Activated CD8-positive, alpha-beta T cell treated with anti-CD3 and anti-CD28 coated beads, Interleukin-2, amount 10 ng/mL, durations not matched to agents 7 days and 5 days (primary cell): ENCODE measurements at regions not wholly inside any gene's neighbourhood (a gene's known extent, or its start where the extent isn't known, plus 50 kb on each side); places are given as distances from the start of the nearest gene placed in this dataset.

Experiments used
- ATAC-seq: fragments of 150-1000 bp; cut with Tn5 transposase; one replicate; pipeline ENCODE4 v1.10.0; 2021; ENCODE audit warnings: moderate library complexity
- CTCF ChIA-PET: fragments of 350-600 bp; sonication (Branson Sonifier 250); formaldehyde crosslinking; loops from one replicate; lab custom pipeline; 2021; ENCODE audit warnings: antibody characterized with exemption; lab: Charles Lee
- POLR2A ChIA-PET: fragments of 350-600 bp; sonication (Branson Sonifier 250); formaldehyde crosslinking; loops from one replicate; lab custom pipeline; 2021; ENCODE audit warnings: antibody characterized with exemption; lab: Charles Lee
- DNase-seq: peaks from one replicate; pipeline ENCODE4 v3.0.0-alpha.2; 2020
- H3K27ac Mint-ChIP-seq: one replicate; pipeline ENCODE4 v1.8.0; 2021; ENCODE audit warnings: mild to moderate bottlenecking, mixed read lengths
- H3K27me3 Mint-ChIP-seq: one replicate; pipeline ENCODE4 v1.8.0; 2021; ENCODE audit warnings: low read depth, mixed read lengths
- H3K36me3 Mint-ChIP-seq: one replicate; pipeline ENCODE4 v1.8.0; 2021; ENCODE audit warnings: low read depth, mixed read lengths
- H3K4me1 Mint-ChIP-seq: one replicate; pipeline ENCODE4 v1.8.0; 2021; ENCODE audit warnings: low read depth, mixed read lengths
- H3K4me3 Mint-ChIP-seq: one replicate; pipeline ENCODE4 v1.8.0; 2021; ENCODE audit warnings: mild to moderate bottlenecking, mixed read lengths
- H3K9me3 Mint-ChIP-seq: one replicate; pipeline ENCODE4 v1.8.0; 2022; ENCODE audit warnings: mixed read lengths; ENCODE audit not compliant: insufficient read depth

DNA sequence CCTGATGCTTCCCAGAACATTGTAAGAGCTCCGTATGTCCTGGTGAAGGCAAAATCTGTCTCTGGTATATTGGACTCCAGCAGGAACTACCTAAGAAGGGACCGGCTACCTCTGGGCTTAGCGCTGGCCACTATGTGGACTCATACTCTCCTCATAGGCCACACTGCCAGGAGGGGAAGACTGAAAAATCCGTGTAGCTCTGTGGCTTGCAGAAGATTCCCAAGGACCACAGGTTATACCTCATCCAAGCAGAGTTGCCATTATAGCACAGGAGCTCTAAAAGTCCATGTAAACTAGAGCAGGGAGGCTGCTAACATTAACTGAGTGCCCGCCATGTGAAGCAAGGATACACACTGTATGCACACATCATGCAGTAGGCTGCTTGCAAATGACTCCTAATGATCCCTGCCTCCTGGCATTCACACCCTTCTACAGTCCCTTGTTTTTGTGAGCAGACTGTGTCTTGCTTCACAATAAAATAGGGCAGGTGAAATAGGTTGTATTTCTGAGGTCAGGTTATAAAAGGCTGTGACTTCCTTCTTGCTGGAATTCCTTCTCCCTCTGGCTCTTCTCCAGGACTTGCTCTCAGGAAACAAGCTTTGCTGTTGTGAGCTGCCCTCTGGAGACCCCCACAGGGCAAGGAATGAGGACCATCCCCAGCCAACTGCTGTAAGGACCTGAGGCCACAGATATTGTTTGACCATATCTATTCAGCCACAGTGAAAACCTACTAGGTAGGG lies 192.6 kb upstream of the UBL3 start:
- POLR2A ChIA-PET: no interaction called here
- H3K27me3 Mint-ChIP-seq: peaks cover 19% of the 10 kb centered on the region
- no peak for ATAC-seq

DNA sequence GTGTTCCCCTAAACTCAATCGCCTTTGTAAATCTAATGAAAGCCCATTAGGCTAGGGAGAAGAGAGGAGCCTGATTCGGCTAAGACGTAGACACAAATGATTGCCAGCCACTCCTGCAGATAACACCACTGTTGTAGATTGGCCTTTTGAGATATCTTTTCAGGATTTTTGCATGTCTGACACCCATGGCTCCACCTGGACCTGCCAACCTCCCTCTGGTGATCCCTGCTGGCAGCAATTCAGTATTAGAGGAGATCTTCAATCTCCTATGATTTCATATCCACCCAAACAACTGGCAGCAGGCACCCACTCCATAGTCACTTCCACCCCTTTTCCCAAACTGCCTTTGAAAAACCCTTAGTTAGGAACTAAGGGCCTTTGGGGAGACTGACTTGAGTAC lies 191.9 kb upstream of the UBL3 start:
- no peak for DNase-seq
- POLR2A ChIA-PET: no interaction called here
- CTCF ChIA-PET: interaction anchor here (1.2 kb wide), 1 partner anchor 73 kb away, joined by 4 read pairs; no protein-coding TSS in a partner anchor
- no peak for ATAC-seq
- no peaks in the 10 kb centered on the region for H3K36me3 Mint-ChIP-seq
- H3K4me3 Mint-ChIP-seq: no peak overlapping the region
- H3K27me3 Mint-ChIP-seq: peaks cover 19% of the 10 kb centered on the region
- peaks cover 5% of the 10 kb centered on the region for H3K9me3 Mint-ChIP-seq
- H3K4me1 Mint-ChIP-seq: peaks cover 14% of the 10 kb centered on the region
- H3K27ac Mint-ChIP-seq: no peak overlapping the region

More for the DNA sequence above, 192.6 kb upstream of the UBL3 start:
- Mint-ChIP-seq H3K4me1 (peaks cover 22% of the 10 kb centered on the region), H3K36me3 (no peaks in the 10 kb centered on the region), H3K27ac (no peak overlapping the region), H3K4me3 (no peak overlapping the region), H3K9me3 (peaks cover 5% of the 10 kb centered on the region)
- CTCF ChIA-PET: interaction anchor here (0.6 to 1.2 kb wide), 2 partner anchors 72 to 169 kb away, joined by 3 to 4 read pairs; no protein-coding TSS in a partner anchor
- no peak for DNase-seq

DNA sequence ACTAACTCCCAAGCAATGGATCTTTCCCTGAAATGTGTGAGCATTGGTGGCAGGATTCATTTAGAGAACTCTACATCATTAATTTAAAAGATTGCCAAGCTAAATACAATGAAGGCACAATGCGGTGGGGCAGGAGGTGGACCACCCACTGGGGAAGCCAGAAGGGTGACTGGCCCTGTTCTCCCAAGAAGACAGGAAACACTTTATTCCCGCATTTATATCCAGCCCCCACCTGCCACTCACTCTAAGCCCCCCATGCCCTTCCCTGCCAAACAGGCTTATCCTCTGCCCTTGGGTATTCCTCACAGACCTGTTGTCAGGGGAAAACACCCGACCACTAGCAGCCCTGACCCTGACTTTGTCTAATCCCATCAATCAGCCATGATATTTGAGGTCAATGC lies 189.1 kb upstream of the UBL3 start:
- Mint-ChIP-seq H3K27me3 (peaks cover 27% of the 10 kb centered on the region), H3K27ac (no peak overlapping the region), H3K9me3 (peaks cover 5% of the 10 kb centered on the region), H3K36me3 (no peaks in the 10 kb centered on the region), H3K4me3 (no peak overlapping the region), H3K4me1 (peaks cover 3% of the 10 kb centered on the region)
- ATAC-seq (no peak), DNase-seq (no peak)
- POLR2A ChIA-PET: no interaction called here
- CTCF ChIA-PET: interaction anchor here (1.1 to 1.3 kb wide), 3 partner anchors 8 to 104 kb away, joined by 3 to 5 read pairs (median 3); no protein-coding TSS in a partner anchor

DNA sequence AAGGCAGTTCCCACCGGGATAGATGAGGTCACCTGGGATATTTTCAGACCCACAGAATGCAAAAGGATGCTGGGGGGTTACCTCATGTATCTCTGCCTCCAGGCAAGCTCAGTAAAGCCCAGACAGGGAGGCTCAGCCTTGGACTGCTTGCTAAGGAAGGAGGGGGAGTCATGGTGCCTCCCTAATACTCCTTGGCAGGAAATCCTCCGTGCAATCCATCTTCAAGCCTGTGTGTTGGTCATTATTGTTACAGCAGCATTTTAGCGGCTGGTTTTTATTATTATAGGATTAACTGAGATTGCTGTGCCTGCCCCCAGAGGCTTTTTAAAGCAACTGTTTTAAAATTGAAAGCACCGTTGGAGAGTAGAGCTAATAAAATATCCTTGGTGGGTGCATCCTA lies 188.5 kb upstream of the UBL3 start:
- CTCF ChIA-PET: interaction anchor here (1.0 to 1.3 kb wide), 4 partner anchors 8 to 103 kb away, joined by 3 to 5 read pairs (median 3); no protein-coding TSS in a partner anchor
- H3K36me3 Mint-ChIP-seq: no peaks in the 10 kb centered on the region
- no peak overlapping the region for H3K27ac Mint-ChIP-seq
- H3K9me3 Mint-ChIP-seq: peaks cover under 1% of the 10 kb centered on the region
- no peak for DNase-seq
- peaks cover 3% of the 10 kb centered on the region for H3K4me1 Mint-ChIP-seq
- no peak overlapping the region for H3K4me3 Mint-ChIP-seq
- H3K27me3 Mint-ChIP-seq: peaks cover 28% of the 10 kb centered on the region
- POLR2A ChIA-PET: no interaction called here
- no peak for ATAC-seq

DNA sequence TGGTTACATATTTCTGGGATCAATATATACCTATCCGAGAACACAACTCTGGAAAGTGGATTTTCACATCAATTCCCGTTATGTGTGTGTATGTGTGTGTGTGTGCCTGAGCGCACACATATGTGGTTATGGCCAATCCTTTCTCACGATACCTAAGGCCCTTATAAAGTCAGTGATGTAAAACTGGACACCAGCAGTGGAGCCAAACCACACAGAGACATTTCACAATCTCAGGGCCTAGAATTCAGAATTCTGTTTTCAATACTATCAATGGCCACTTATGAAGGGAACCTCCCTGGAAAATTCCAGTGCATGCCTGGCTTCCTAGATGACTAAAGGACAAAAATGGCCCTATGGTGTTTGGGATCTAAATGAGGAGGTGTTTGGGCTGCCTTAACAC lies 187.3 kb upstream of the UBL3 start:
- ATAC-seq (no peak), DNase-seq (no peak)
- Mint-ChIP-seq H3K9me3 (no peaks in the 10 kb centered on the region), H3K27ac (no peak overlapping the region), H3K36me3 (no peaks in the 10 kb centered on the region), H3K27me3 (peaks cover 30% of the 10 kb centered on the region), H3K4me3 (no peak overlapping the region), H3K4me1 (peaks cover 3% of the 10 kb centered on the region)
- POLR2A ChIA-PET: no interaction called here
- CTCF ChIA-PET: interaction anchor here (0.7 to 1.0 kb wide), 2 partner anchors 77 to 1894 kb away, joined by 3 read pairs; no protein-coding TSS in a partner anchor

DNA sequence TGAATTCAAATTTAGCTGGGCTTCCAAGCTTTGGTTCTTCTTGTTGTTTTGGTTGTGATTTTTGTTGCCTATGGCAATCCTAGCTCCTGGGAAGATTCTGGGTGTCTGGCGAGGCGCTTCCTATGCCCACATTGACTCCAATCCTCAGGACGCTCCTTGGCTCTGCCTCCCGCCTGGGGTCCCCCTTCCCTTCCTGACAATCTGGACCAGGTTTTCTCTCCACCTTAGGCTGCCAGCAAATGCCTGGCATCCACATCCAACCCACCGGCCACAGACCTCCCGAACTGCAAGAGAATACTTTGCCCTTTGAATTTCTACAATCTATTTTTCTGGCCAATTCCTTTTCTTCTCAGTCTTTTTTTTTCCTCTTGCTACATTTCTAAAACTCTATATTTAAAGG lies 186.9 kb upstream of the UBL3 start:
- ChIA-PET POLR2A (no interaction called here), CTCF (interaction anchor here (0.7 kb wide), 1 partner anchor 1894 kb away, joined by 3 read pairs; no protein-coding TSS in a partner anchor)
- Mint-ChIP-seq H3K9me3 (no peaks in the 10 kb centered on the region), H3K36me3 (no peaks in the 10 kb centered on the region), H3K4me1 (peaks cover 3% of the 10 kb centered on the region), H3K27me3 (peaks cover 32% of the 10 kb centered on the region), H3K27ac (no peak overlapping the region), H3K4me3 (no peak overlapping the region)
- no peak for DNase-seq
- ATAC-seq: no peak

DNA sequence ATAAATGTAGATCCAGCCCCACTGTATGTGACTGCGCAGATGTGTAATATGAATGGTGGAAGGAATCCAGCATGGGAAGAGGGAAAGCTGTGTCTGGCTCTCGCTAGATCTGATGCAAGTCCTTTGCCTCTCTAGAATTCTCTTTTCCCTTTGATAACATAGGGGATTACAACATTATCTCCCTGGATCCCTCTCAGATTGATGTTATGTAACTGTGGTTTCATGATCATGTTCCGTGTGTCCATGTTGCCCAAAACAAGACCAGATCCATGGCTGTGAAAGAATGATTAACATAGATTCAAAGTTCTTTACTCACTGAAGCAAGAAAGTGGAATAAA lies 184.0 kb upstream of the UBL3 start:
- no peaks in the 10 kb centered on the region for H3K36me3 Mint-ChIP-seq
- H3K9me3 Mint-ChIP-seq: no peaks in the 10 kb centered on the region
- CTCF ChIA-PET: no interaction called here
- H3K4me1 Mint-ChIP-seq: no peaks in the 10 kb centered on the region
- DNase-seq (no peak), ATAC-seq (no peak)
- H3K27ac Mint-ChIP-seq: no peak overlapping the region
- POLR2A ChIA-PET: interaction anchor here (0.6 kb wide), 1 partner anchor 85 kb away, joined by 4 read pairs; no protein-coding TSS in a partner anchor
- H3K4me3 Mint-ChIP-seq: no peak overlapping the region
- peaks cover 21% of the 10 kb centered on the region for H3K27me3 Mint-ChIP-seq

DNA sequence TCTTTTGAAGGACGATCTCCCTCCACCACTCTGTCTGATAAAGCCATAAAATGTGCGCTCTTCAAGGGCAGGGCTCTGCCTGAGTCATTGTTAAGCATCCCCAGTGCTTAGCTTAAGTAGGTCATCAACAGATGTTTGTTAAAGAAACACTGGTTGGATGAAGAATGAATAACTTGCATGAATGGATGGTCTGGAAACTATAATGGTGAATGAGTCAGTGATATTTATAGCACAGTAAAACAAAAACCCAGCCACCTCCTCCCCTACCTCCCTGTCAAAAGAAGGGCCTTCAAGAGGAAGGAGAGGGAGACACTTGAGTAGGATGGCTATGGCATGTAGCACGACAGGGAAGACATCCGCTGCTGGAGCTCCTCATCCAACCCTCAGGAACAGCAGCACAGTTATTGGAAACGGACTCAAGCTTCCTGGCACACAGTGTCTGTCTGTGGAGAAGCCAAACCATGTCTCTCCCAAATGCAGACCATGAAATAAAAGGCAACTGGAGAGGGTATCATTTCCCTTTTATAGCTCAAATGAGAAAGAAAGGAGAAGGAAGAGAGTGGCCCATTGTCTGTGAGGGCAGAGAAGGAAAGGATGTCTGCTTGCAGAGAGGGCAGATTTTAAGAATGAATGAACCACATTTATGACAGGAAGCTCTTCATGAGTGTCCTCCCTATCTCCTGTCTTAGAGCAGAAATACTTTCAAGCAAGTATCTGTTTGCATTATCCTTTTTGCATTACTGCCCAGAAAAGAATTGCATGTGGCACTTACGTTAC lies 183.5 kb upstream of the UBL3 start:
- no peak for DNase-seq

DNA sequence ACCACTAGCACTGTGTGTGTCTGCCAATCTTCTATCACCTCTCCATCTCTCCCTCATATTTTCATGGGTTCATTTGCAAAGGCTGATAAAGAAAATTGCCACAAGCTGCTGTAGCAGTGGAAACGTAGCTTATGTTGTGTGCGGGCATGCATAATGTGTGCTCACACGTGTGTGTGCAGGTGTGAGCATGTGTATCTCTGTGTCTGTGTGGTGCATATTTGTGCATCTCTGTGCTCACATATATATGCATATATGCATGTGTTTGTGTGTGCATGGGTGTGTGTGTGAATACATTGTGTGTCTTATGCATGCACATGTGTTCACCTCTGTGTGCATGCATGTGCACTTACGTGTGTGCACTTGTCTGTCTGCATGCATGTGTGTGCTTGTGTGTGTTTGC lies 181.8 kb upstream of the UBL3 start:
- DNase-seq (no peak), ATAC-seq (no peak)
- Mint-ChIP-seq H3K27ac (no peak overlapping the region), H3K9me3 (no peaks in the 10 kb centered on the region), H3K4me3 (no peak overlapping the region), H3K27me3 (peaks cover 15% of the 10 kb centered on the region), H3K4me1 (no peaks in the 10 kb centered on the region), H3K36me3 (no peaks in the 10 kb centered on the region)
- POLR2A ChIA-PET: no interaction called here
- CTCF ChIA-PET: no interaction called here

More for the DNA sequence above, 183.5 kb upstream of the UBL3 start:
- no peaks in the 10 kb centered on the region for H3K9me3 Mint-ChIP-seq
- H3K36me3 Mint-ChIP-seq: no peaks in the 10 kb centered on the region
- no peak overlapping the region for H3K27ac Mint-ChIP-seq
- ChIA-PET CTCF (interaction anchor here (0.7 kb wide), 1 partner anchor 280 kb away, joined by 3 read pairs; no protein-coding TSS in a partner anchor), POLR2A (interaction anchor here (0.6 kb wide), 1 partner anchor 85 kb away, joined by 4 read pairs; no protein-coding TSS in a partner anchor)
- no peak for ATAC-seq
- H3K4me1 Mint-ChIP-seq: no peaks in the 10 kb centered on the region
- H3K27me3 Mint-ChIP-seq: peaks cover 19% of the 10 kb centered on the region
- H3K4me3 Mint-ChIP-seq: no peak overlapping the region

DNA sequence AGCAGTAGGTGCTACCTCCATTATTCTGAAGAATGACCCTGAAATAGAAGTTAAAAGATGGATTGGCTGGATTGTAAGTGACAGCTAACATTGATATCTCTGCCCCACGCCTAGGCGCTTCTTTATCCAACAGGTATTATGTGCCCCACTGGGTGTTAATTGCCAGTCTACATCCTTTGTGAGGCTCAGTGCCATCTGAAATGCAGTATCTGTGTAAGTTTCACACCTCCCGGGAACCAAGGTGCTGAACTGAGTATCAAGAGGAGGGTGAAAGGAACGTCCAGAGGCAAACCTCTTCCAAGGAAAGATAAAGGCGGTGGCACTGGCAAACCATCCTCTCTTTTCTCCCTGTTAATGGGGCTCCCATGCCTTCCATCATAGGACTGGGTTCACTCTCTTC lies 181.1 kb upstream of the UBL3 start:
- no peaks in the 10 kb centered on the region for H3K4me1 Mint-ChIP-seq
- H3K9me3 Mint-ChIP-seq: no peaks in the 10 kb centered on the region
- ChIA-PET CTCF (no interaction called here), POLR2A (no interaction called here)
- H3K27me3 Mint-ChIP-seq: peaks cover 13% of the 10 kb centered on the region
- ATAC-seq (no peak), DNase-seq (no peak)
- H3K36me3 Mint-ChIP-seq: no peaks in the 10 kb centered on the region
- no peak overlapping the region for H3K27ac Mint-ChIP-seq
- no peak overlapping the region for H3K4me3 Mint-ChIP-seq

DNA sequence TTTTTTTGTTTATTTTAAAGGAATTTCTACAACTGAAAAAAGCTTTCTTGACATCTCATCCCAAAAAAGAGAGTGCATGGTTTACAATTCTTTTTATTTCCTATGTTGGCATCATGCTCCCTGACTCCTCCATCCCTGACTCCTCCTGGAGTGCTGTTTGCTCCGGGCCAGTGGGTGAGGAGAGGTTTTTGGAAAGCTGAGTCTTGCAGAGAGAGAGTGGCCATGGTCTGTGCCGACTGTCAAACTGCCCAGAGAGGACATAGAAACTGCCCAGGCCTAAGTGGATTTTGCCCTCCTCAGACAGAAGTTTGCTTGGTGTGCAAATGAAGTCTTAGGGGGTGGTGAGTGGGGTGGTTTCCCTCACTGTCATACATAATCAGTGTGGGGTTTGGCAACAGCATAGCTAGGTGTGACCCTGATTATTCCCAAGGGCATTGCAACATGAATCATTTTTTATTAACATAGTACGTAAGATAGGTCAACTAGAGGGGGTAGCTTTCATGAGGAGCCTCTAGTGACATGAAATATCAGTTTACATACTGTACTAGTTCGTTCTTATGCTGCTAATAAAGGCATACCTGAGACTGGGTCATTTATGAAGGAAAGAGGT lies 179.8 kb upstream of the UBL3 start:
- peaks cover 9% of the 10 kb centered on the region for H3K27me3 Mint-ChIP-seq
- CTCF ChIA-PET: no interaction called here
- DNase-seq (no peak), ATAC-seq (no peak)
- POLR2A ChIA-PET: no interaction called here
- H3K4me1 Mint-ChIP-seq: no peaks in the 10 kb centered on the region
- no peaks in the 10 kb centered on the region for H3K9me3 Mint-ChIP-seq
- no peaks in the 10 kb centered on the region for H3K36me3 Mint-ChIP-seq
- H3K4me3 Mint-ChIP-seq: no peak overlapping the region
- H3K27ac Mint-ChIP-seq: no peak overlapping the region
